ENCODE measurements at regions not wholly inside any gene's neighbourhood (a gene's known extent, or its start where the extent isn't known, plus 50 kb on each side); places are given as distances from the start of the nearest gene placed in this dataset.

DNA sequence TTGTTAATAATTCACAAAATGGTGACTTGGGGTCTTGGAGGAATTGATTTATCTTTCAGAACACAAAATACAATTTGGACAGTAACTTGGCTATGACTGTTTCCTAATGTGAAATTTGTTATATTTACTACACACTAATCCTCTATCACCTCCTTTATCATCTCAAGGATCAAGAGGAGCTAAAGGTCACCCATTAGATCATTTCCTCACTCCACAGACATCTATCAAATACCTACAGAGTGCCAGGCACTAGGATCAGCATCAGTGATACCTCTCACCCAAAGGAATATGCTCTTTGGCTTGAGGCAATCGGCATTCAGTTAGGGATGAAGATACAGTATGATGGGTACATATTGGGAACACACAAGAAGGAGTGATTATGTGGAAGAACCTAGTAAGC lies 132.1 kb downstream of the INHBA start:
- TF ChIP-seq ELF1 (IDR thresholded peaks at IDR 0.05) (no peak), FOSL2 (IDR thresholded peaks at IDR 0.05; ENCODE audit: borderline replicate concordance, low read depth) (no peak), POLR2AphosphoS5 (IDR thresholded peaks at IDR 0.05; ENCODE audit: low read depth, low read length) (no peak), YY1 (IDR thresholded peaks at IDR 0.05; ENCODE audit: low read depth) (no peak), RAD21 (IDR thresholded peaks at IDR 0.05; ENCODE audit: low read length) (no peak), JUND (IDR thresholded peaks at IDR 0.05) (no peak), MXI1 (IDR thresholded peaks at IDR 0.05; ENCODE audit: low read depth, low read length) (no peak)
- Histone ChIP-seq H4K20me1 (ENCODE audit: insufficient read depth) (no peaks in the 10 kb centered on the region), H3K9me2 (no peaks in the 10 kb centered on the region), H3F3A (replicated peaks; ENCODE audit: insufficient read depth) (peaks cover 14% of the 10 kb centered on the region), H3K4me3 (ENCODE audit: low read depth in 2 of 2, low read length in 1 of 2) (no peak overlapping the region), H2AFZ (ENCODE audit: low read depth) (peak overlapping the region; percentile 19; the same call in 1 of the 2 replicates), H3K4me1 (ENCODE audit: control insufficient read depth in 1 of 2, insufficient read depth in 2 of 2, low read depth in 1 of 2, low read length in 1 of 2) (peaks cover 0 to 21% of the 10 kb centered on the region in 2 experiments; a peak in 2 of 4 replicates), H3K27ac (ENCODE audit: low read depth in 2 of 2, low read length in 1 of 2) (no peak overlapping the region), H3K79me2 (ENCODE audit: insufficient read depth) (no peaks in the 10 kb centered on the region), H3K27me3 (ENCODE audit: insufficient read depth) (no peaks in the 10 kb centered on the region), H3K9ac (no peak overlapping the region), H3K9me3 (no peaks in the 10 kb centered on the region), H3K4me2 (no peak overlapping the region), H3K36me3 (replicated peaks in 1 of 2; ENCODE audit: control insufficient read depth in 1 of 2, insufficient read depth in 2 of 2, low read length in 1 of 2) (no peaks in the 10 kb centered on the region)
- no peak for DNase-seq
- 92% methylated on average over 1 of the region's 1 CpG for WGBS (ENCODE audit: low lambda C conversion rate)
- CTCF ChIA-PET = interaction anchor here (1.1 to 1.4 kb wide), 2 partner anchors 9 to 10 kb away, joined by 3 to 5 read pairs; no protein-coding TSS in a partner anchor
- POLR2A ChIA-PET = no interaction called here

DNA sequence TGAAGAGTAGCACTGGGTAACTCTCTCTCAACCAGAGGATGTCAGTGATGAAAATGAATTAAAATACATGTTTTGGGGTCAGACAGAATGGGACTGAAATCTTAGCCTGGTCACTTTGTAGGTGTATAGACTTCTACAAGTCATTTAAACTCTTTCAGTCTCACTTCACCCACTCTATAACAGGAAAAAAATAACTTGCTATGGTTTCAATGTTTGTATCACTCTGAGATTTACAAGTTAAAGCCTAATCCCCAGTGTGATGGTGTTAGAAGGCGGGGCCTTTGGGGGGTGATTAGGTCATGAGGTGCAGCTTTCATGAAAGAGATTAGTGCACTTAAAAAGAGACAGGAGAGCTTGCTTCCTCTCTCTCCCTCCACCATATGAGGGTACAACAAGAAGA lies 134.8 kb downstream of the INHBA start:
- Histone ChIP-seq H3K79me2 (ENCODE audit: insufficient read depth) (no peaks in the 10 kb centered on the region), H2AFZ (ENCODE audit: low read depth) (no peak overlapping the region; the same call in 1 of the 2 replicates), H3K4me1 (ENCODE audit: control insufficient read depth in 1 of 2, insufficient read depth in 2 of 2, low read depth in 1 of 2, low read length in 1 of 2) (peaks cover 3 to 12% of the 10 kb centered on the region in 2 experiments; a peak in 2 of 4 replicates), H3K27me3 (ENCODE audit: insufficient read depth) (no peaks in the 10 kb centered on the region), H3K36me3 (replicated peaks in 1 of 2; ENCODE audit: control insufficient read depth in 1 of 2, insufficient read depth in 2 of 2, low read length in 1 of 2) (no peaks in the 10 kb centered on the region), H3K9ac (no peak overlapping the region), H4K20me1 (ENCODE audit: insufficient read depth) (no peaks in the 10 kb centered on the region), H3K9me3 (no peaks in the 10 kb centered on the region), H3K9me2 (no peaks in the 10 kb centered on the region), H3F3A (replicated peaks; ENCODE audit: insufficient read depth) (peaks cover 5% of the 10 kb centered on the region), H3K4me2 (no peak overlapping the region), H3K27ac (ENCODE audit: low read depth in 2 of 2, low read length in 1 of 2) (peak overlapping the region in 1 of 2 experiments; percentile 52; a peak in 2 of 4 replicates), H3K4me3 (ENCODE audit: low read depth in 2 of 2, low read length in 1 of 2) (no peak overlapping the region)
- TF ChIP-seq GATA2 (CRISPR knock-in tag; IDR thresholded peaks at IDR 0.05) = no peak
- ChIA-PET POLR2A (no interaction called here), CTCF (no interaction called here)
- 44% methylated on average over 1 of the region's 1 CpG for WGBS (ENCODE audit: low lambda C conversion rate)
- DNase-seq = no peak

DNA sequence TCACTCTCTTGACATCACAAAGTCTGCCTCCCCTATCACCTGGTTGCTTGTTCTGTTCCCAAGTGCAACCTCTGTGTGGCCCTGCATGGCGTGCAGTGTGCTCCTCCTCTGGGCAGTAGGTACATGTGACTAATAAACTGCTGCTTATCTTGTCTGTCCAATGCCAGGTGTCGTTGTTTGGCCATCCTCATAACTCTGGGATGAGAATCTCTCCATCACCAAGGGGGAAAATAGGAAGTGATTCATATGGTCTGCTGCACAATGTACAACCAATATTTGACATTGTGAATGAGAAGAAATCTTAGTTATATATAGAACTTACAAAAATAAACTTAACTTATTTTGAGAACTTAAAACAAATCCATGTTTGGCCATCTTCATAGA lies 135.2 kb downstream of the INHBA start:
- TF ChIP-seq, protein P1, sequence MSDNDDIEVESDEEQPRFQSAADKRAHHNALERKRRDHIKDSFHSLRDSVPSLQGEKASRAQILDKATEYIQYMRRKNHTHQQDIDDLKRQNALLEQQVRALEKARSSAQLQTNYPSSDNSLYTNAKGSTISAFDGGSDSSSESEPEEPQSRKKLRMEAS (IDR thresholded peaks at IDR 0.05; ENCODE audit: low read depth) = no peak
- TF ChIP-seq, protein P2, sequence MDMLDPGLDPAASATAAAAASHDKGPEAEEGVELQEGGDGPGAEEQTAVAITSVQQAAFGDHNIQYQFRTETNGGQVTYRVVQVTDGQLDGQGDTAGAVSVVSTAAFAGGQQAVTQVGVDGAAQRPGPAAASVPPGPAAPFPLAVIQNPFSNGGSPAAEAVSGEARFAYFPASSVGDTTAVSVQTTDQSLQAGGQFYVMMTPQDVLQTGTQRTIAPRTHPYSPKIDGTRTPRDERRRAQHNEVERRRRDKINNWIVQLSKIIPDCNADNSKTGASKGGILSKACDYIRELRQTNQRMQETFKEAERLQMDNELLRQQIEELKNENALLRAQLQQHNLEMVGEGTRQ (IDR thresholded peaks at IDR 0.05; ENCODE audit: borderline replicate concordance, low read depth, low read length) = no peak
- TF ChIP-seq EP300 (IDR thresholded peaks at IDR 0.05; ENCODE audit: borderline replicate concordance in 1 of 2, low read depth in 1 of 2, low read length in 1 of 2) (no peak), GATA2 (CRISPR knock-in tag; IDR thresholded peaks at IDR 0.05) (no peak), TAF1 (IDR thresholded peaks at IDR 0.05; ENCODE audit: borderline replicate concordance, low read depth, low read length) (no peak), SMC3 (IDR thresholded peaks at IDR 0.05; ENCODE audit: low read depth, low read length) (no peak), JUND (IDR thresholded peaks at IDR 0.05) (peak; percentile 32; the same call in 1 of the 2 replicates), TEAD4 (IDR thresholded peaks at IDR 0.05; ENCODE audit: borderline replicate concordance, insufficient read depth) (no peak), FOSL2 (IDR thresholded peaks at IDR 0.05; ENCODE audit: borderline replicate concordance, low read depth) (peak; percentile 43), TCF12 (IDR thresholded peaks at IDR 0.05) (peak; percentile 83), MEF2A (IDR thresholded peaks at IDR 0.05; ENCODE audit: borderline replicate concordance, low read depth) (0 out of 2 replicates have a peak, but pooled peaks have one; percentile 33)
- TF ChIP-seq, protein P3, sequence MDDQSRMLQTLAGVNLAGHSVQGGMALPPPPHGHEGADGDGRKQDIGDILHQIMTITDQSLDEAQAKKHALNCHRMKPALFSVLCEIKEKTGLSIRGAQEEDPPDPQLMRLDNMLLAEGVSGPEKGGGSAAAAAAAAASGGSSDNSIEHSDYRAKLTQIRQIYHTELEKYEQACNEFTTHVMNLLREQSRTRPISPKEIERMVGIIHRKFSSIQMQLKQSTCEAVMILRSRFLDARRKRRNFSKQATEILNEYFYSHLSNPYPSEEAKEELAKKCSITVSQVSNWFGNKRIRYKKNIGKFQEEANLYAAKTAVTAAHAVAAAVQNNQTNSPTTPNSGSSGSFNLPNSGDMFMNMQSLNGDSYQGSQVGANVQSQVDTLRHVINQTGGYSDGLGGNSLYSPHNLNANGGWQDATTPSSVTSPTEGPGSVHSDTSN (IDR thresholded peaks at IDR 0.05) = peak; percentile 59
- peaks cover 3 to 8% of the 10 kb centered on the region in 2 experiments; a peak in 2 of 4 replicates for H3K4me1 ChIP-seq (ENCODE audit: control insufficient read depth in 1 of 2, insufficient read depth in 2 of 2, low read depth in 1 of 2, low read length in 1 of 2)
- peak overlapping the region in 1 of 2 experiments; percentile 52; a peak in 2 of 4 replicates for H3K27ac ChIP-seq (ENCODE audit: low read depth in 2 of 2, low read length in 1 of 2)
- H3K9me3 ChIP-seq = no peaks in the 10 kb centered on the region
- whole genome bisulfite sequencing (ENCODE audit: low lambda C conversion rate) = 45% methylated on average over 2 of the region's 2 CpGs
- no peaks in the 10 kb centered on the region for H3K27me3 ChIP-seq (ENCODE audit: insufficient read depth)
- no peak overlapping the region for H3K9ac ChIP-seq
- H4K20me1 ChIP-seq (ENCODE audit: insufficient read depth) = no peaks in the 10 kb centered on the region
- no peak overlapping the region for H3K4me2 ChIP-seq
- no peak overlapping the region for H2AFZ ChIP-seq (ENCODE audit: low read depth)
- ChIA-PET CTCF (no interaction called here), POLR2A (no interaction called here)
- H3K9me2 ChIP-seq = no peaks in the 10 kb centered on the region
- no peaks in the 10 kb centered on the region for H3K36me3 ChIP-seq (replicated peaks in 1 of 2; ENCODE audit: control insufficient read depth in 1 of 2, insufficient read depth in 2 of 2, low read length in 1 of 2)
- no peaks in the 10 kb centered on the region for H3K79me2 ChIP-seq (ENCODE audit: insufficient read depth)
- DNase-seq = no peak
- no peak overlapping the region for H3K4me3 ChIP-seq (ENCODE audit: low read depth in 2 of 2, low read length in 1 of 2)
- H3F3A ChIP-seq (replicated peaks; ENCODE audit: insufficient read depth) = peaks cover 5% of the 10 kb centered on the region

Measured in SK-N-SH (cell line).